ENCODE measurements at regions not wholly inside any gene's neighbourhood (a gene's known extent, or its start where the extent isn't known, plus 50 kb on each side); places are given as distances from the start of the nearest gene placed in this dataset.

DNA sequence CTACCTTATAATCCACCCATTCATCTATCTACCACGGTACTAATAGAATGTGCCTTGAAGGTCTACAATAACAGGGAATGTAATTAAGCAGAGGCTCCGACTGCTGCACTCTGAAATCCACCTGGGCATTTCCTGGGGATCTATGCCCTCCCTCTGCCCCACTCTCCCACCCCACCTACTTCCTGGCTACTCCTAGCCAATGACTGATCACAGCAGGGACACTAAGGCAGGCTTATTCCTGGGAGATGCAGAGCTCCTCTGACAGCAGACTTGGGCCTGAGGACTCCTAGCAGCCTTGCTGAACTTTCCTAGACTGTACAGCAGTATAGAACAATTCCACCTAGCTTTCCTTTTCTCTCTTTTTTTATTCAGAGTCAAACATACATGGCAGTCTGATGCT is 91.1 kb upstream of the DHRS4 start:
- no peak overlapping the region for H2AK5ac ChIP-seq (ENCODE audit: insufficient read length, low read length)

More for the DNA sequence above, 91.1 kb upstream of the DHRS4 start:
- Mint-ChIP-seq H3K36me3 (ENCODE audit: insufficient read depth in 1 of 3, low read depth in 3 of 3) (peaks cover 0 to 25% (median 3%) of the 10 kb centered on the region in 3 experiments; a peak in 4 of 7 replicates), H3K4me3 (no peak overlapping the region), H3K27ac (peak overlapping the region in 1 of 3 experiments; percentile 73; a peak in 1 of 7 replicates), H3K27me3 (ENCODE audit: low read depth) (peaks cover 3% of the 10 kb centered on the region), H3K9me3 (peaks cover 0 to 90% of the 10 kb centered on the region in 2 experiments; a peak in 2 of 5 replicates), H3K4me1 (no peaks in the 10 kb centered on the region)
- Histone ChIP-seq H2BK12ac (ENCODE audit: insufficient read length, low read depth, low read length) (no peak overlapping the region), H3K4me1 (ENCODE audit: insufficient read depth, low read length) (no peaks in the 10 kb centered on the region), H4K91ac (ENCODE audit: insufficient read length, low read depth, low read length) (no peak overlapping the region), H3K79me1 (ENCODE audit: insufficient read depth, low read depth, low read length, poor library complexity, severe bottlenecking) (no peaks in the 10 kb centered on the region), H2BK20ac (ENCODE audit: low read depth, low read length, poor library complexity, severe bottlenecking) (no peak overlapping the region), H3K23me2 (ENCODE audit: insufficient read length, low read depth, low read length, poor library complexity, severe bottlenecking) (no peaks in the 10 kb centered on the region), H3K79me2 (ENCODE audit: insufficient read depth, low read length) (no peaks in the 10 kb centered on the region), H2BK120ac (ENCODE audit: low read depth, low read length, poor library complexity, severe bottlenecking) (no peak overlapping the region), H3K56ac (ENCODE audit: insufficient read length, low read depth, low read length) (no peak overlapping the region), H3K4me2 (ENCODE audit: insufficient read depth, insufficient read length, low read length) (no peak overlapping the region), H3K4ac (ENCODE audit: low read depth, low read length) (no peak overlapping the region), H2BK5ac (ENCODE audit: insufficient read length, low read length) (no peak overlapping the region), H3K9ac (ENCODE audit: extremely low read depth, insufficient read length, low read length) (no peak overlapping the region), H3K14ac (ENCODE audit: insufficient read depth, low read length) (no peak overlapping the region), H2BK15ac (ENCODE audit: low read depth, low read length) (no peak overlapping the region), H3K18ac (ENCODE audit: insufficient read length, low read depth, low read length) (no peak overlapping the region), H3K9me3 (ENCODE audit: control insufficient read depth, low read depth, low read length) (peaks cover 17% of the 10 kb centered on the region), H4K8ac (replicated peaks; ENCODE audit: insufficient read length, low read depth, low read length) (no peak overlapping the region), H4K5ac (ENCODE audit: insufficient read length, low read depth, low read length) (no peak overlapping the region), H4K20me1 (ENCODE audit: control insufficient read depth, insufficient read depth, insufficient read length) (no peaks in the 10 kb centered on the region), H3K23ac (ENCODE audit: insufficient read length, low read depth, low read length) (no peak overlapping the region), H3K27ac (ENCODE audit: insufficient read length, low read depth, low read length) (no peak overlapping the region), H3T11ph (ENCODE audit: low read length) (no peak overlapping the region), H3K27me3 (ENCODE audit: insufficient read depth, low read length) (no peaks in the 10 kb centered on the region), H2AFZ (ENCODE audit: low read length) (no peak overlapping the region)
- peak; percentile 28 for DNase-seq
- no CpG with 5 or more reads among the region's 2 CpGs for WGBS (ENCODE audit: extremely low coverage, insufficient read length, low lambda C conversion rate)
- TF ChIP-seq, protein P1, sequence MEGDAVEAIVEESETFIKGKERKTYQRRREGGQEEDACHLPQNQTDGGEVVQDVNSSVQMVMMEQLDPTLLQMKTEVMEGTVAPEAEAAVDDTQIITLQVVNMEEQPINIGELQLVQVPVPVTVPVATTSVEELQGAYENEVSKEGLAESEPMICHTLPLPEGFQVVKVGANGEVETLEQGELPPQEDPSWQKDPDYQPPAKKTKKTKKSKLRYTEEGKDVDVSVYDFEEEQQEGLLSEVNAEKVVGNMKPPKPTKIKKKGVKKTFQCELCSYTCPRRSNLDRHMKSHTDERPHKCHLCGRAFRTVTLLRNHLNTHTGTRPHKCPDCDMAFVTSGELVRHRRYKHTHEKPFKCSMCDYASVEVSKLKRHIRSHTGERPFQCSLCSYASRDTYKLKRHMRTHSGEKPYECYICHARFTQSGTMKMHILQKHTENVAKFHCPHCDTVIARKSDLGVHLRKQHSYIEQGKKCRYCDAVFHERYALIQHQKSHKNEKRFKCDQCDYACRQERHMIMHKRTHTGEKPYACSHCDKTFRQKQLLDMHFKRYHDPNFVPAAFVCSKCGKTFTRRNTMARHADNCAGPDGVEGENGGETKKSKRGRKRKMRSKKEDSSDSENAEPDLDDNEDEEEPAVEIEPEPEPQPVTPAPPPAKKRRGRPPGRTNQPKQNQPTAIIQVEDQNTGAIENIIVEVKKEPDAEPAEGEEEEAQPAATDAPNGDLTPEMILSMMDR (conservative IDR thresholded peaks at IDR 0.05), result no peak
